ENCODE measurements at regions not wholly inside any gene's neighbourhood (a gene's known extent, or its start where the extent isn't known, plus 50 kb on each side); places are given as distances from the start of the nearest gene placed in this dataset.

- TF ChIP-seq EP300 (conservative IDR thresholded peaks at IDR 0.05; ENCODE audit: poor library complexity, severe bottlenecking), result no peak
Observed at GRCh38 chr10:42177077-42177792, 461.1 kb downstream of the ZNF33B start (continued).

GRCh38 chr10:42150428-42151061 is 487.8 kb downstream of the ZNF33B start:
- no peak overlapping the region for H3K27ac ChIP-seq (ENCODE audit: low read length)
- no peak for TF ChIP-seq CTCF (IDR thresholded peaks at IDR 0.05; ENCODE audit: poor library complexity, severe bottlenecking)
- TF ChIP-seq, protein P1, sequence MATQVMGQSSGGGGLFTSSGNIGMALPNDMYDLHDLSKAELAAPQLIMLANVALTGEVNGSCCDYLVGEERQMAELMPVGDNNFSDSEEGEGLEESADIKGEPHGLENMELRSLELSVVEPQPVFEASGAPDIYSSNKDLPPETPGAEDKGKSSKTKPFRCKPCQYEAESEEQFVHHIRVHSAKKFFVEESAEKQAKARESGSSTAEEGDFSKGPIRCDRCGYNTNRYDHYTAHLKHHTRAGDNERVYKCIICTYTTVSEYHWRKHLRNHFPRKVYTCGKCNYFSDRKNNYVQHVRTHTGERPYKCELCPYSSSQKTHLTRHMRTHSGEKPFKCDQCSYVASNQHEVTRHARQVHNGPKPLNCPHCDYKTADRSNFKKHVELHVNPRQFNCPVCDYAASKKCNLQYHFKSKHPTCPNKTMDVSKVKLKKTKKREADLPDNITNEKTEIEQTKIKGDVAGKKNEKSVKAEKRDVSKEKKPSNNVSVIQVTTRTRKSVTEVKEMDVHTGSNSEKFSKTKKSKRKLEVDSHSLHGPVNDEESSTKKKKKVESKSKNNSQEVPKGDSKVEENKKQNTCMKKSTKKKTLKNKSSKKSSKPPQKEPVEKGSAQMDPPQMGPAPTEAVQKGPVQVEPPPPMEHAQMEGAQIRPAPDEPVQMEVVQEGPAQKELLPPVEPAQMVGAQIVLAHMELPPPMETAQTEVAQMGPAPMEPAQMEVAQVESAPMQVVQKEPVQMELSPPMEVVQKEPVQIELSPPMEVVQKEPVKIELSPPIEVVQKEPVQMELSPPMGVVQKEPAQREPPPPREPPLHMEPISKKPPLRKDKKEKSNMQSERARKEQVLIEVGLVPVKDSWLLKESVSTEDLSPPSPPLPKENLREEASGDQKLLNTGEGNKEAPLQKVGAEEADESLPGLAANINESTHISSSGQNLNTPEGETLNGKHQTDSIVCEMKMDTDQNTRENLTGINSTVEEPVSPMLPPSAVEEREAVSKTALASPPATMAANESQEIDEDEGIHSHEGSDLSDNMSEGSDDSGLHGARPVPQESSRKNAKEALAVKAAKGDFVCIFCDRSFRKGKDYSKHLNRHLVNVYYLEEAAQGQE (IDR thresholded peaks at IDR 0.05; ENCODE audit: borderline replicate concordance), result no peak
- TF ChIP-seq TAF1 (IDR thresholded peaks at IDR 0.05; ENCODE audit: low read depth), result no peak
- TF ChIP-seq MXI1 (conservative IDR thresholded peaks at IDR 0.05; ENCODE audit: poor library complexity, severe bottlenecking), result no peak
- TF ChIP-seq RAD21 (conservative IDR thresholded peaks at IDR 0.05), result no peak
- no peak for TF ChIP-seq SMC3 (conservative IDR thresholded peaks at IDR 0.05; ENCODE audit: poor library complexity)
- no peak for TF ChIP-seq EP300 (conservative IDR thresholded peaks at IDR 0.05; ENCODE audit: poor library complexity, severe bottlenecking)
- TF ChIP-seq POLR2AphosphoS5 (IDR thresholded peaks at IDR 0.05), result no peak
- TF ChIP-seq EZH2 (IDR thresholded peaks at IDR 0.05; ENCODE audit: borderline replicate concordance, insufficient read depth, low read length, poor library complexity, severe bottlenecking), result no peak
- peaks cover 4% of the 10 kb centered on the region for H3K9me3 ChIP-seq (ENCODE audit: low read length)
- H3K79me2 ChIP-seq (replicated peaks; ENCODE audit: insufficient read depth, low read length), result no peaks in the 10 kb centered on the region
- H3F3A ChIP-seq (ENCODE audit: insufficient read depth, low read length, poor library complexity, severe bottlenecking), result no peaks in the 10 kb centered on the region
- no peaks in the 10 kb centered on the region for H3K36me3 ChIP-seq (ENCODE audit: insufficient read depth, low read length)
- H3K4me2 ChIP-seq (ENCODE audit: low read length), result no peak overlapping the region
- H3K9ac ChIP-seq (ENCODE audit: low read length), result no peak overlapping the region
- no peaks in the 10 kb centered on the region for H4K20me1 ChIP-seq (ENCODE audit: insufficient read depth)
- H3K27me3 ChIP-seq (ENCODE audit: insufficient read depth, low read depth, low read length), result no peaks in the 10 kb centered on the region
- H2AFZ ChIP-seq (ENCODE audit: low read depth, low read length), result no peak overlapping the region
- H3K9me2 ChIP-seq (ENCODE audit: insufficient read depth, low read length), result no peaks in the 10 kb centered on the region
- H3K4me3 ChIP-seq (ENCODE audit: low read length), result no peak overlapping the region

Measured in neural cell (in vitro differentiated cells).